ENCODE measurements at regions not wholly inside any gene's neighbourhood (a gene's known extent, or its start where the extent isn't known, plus 50 kb on each side); places are given as distances from the start of the nearest gene placed in this dataset.

DNA sequence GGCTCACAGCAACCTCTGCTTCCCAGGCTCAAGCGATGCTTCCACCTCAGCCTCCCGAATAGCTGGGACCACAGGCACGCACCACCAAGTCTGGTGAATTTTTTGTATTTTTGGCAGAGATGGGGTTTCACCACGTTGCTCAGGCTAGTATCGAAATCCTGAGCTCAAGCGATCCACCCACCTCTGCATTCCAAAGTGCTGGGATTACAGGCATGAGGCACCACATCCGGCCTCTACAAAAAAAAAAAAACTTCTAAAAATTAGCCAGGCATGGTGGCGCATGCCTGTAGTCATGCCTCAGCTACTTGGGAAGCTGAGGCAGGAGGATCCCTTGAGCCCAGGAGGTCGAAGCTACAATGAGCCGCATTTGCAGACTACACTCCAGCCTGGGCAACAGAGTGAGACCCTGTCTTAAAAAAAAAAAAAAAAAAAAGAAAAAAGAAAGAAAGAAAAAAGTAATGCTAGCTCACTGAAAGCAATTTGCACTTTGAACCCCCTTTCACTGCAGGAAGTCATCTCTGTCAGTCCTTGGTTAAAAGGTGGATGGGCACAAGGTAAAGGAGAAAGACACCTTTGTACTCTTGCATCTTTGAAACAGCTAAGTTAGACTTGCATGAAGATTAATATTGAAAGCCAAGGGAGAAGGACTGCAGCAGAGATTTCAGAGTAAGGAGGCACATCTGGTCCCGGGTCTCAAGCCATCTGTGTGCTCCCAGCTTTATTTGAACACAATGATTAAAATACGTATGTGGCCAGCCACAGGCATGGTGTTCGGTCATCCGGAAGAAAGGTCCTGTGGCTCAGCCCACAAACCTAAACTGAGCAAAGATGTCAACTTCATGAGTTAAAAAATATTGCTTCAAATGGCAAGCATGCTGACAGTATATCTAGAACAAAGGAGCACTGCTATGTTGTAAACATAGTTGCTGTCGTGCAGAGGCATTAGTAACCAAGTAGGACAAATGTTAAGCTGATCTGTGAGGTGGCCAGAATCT, 103.8 kb upstream of the HMGA2 start:
- intact Hi-C loops (cut with micrococcal nuclease; ENCODE audit: unreplicated experiment) (no loop called here), in situ Hi-C loops (cut with HindIII; ENCODE audit: low pct_unique_long_range_greater_than_20kb, low sequenced_read_pairs) (no loop called here)
- H3K27ac ChIP-seq (ENCODE audit: low read length): no peak overlapping the region
- no TSS peak for BruUV-seq (replicated peaks)
- CTCF ChIA-PET: no interaction called here
- DNase-seq (ENCODE audit: low read depth, low spot score) (no peak), ATAC-seq (no peak)
- no peaks in the 10 kb centered on the region for H3K36me3 ChIP-seq (ENCODE audit: control insufficient read depth, insufficient read depth, low read length)
- H3K4me3 ChIP-seq (ENCODE audit: low read depth in 2 of 2, low read length in 2 of 2): no peak overlapping the region
- no peaks in the 10 kb centered on the region; the same call in 1 of the 2 replicates for H3K9me3 ChIP-seq (ENCODE audit: control insufficient read depth, insufficient read depth, low read depth, low read length)
- TF ChIP-seq POLR2AphosphoS5 (IDR thresholded peaks at IDR 0.05; ENCODE audit: low read depth, low read length) (no peak), CTCF (IDR thresholded peaks at IDR 0.05) (no peak), REST (IDR thresholded peaks at IDR 0.05; ENCODE audit: insufficient read depth in 1 of 2, low read depth in 2 of 2, low read length in 1 of 2) (no peak), SIN3A (IDR thresholded peaks at IDR 0.05; ENCODE audit: borderline replicate concordance, insufficient read depth, low read depth, low read length) (no peak), TCF7L2 (IDR thresholded peaks at IDR 0.05; ENCODE audit: low read depth, low read length) (no peak)
- H3K27me3 ChIP-seq (ENCODE audit: control insufficient read depth, insufficient read depth, low read length): no peaks in the 10 kb centered on the region
- POLR2A ChIA-PET: no interaction called here
- H3K4me1 ChIP-seq (ENCODE audit: control insufficient read depth, insufficient read depth, low read length): no peaks in the 10 kb centered on the region; the same call in 1 of the 2 replicates

DNA sequence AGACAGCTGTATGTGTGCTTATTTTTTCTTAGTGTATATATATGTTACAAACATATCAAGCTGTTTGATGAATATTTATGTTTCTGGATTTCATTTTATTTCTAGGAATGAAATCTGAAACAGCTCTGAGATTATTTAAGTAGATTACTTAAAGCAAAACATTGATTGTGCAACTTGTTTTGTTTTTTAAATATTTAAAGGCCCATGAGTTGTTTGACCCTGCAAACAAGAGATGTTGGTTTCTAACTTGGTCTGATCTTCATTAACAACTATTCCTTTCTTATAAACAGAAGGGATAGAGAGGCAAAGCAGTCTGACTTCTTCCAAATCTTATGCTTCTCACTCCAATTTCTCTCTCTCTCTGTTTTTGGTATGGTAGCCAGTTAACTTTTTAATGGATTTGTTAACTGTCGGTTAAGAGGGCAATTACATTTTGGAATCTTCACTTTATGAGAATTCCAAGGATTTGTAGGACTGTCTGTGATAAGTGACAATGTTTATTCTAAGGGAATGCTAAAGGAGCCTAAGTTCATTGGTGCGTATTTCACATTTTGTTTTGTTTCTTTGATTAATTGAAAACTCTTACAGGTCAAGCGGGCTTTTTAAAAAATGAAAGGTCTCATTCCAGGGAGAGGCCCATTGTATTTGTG, 102.6 kb upstream of the HMGA2 start:
- H3K27me3 ChIP-seq (ENCODE audit: control insufficient read depth, insufficient read depth, low read length): no peaks in the 10 kb centered on the region
- no peak overlapping the region for H3K27ac ChIP-seq (ENCODE audit: low read length)
- H3K9me3 ChIP-seq (ENCODE audit: control insufficient read depth, insufficient read depth, low read depth, low read length): no peaks in the 10 kb centered on the region; the same call in 1 of the 2 replicates
- no peaks in the 10 kb centered on the region for H3K36me3 ChIP-seq (ENCODE audit: control insufficient read depth, insufficient read depth, low read length)
- H3K4me1 ChIP-seq (ENCODE audit: control insufficient read depth, insufficient read depth, low read length): no peaks in the 10 kb centered on the region; the same call in 1 of the 2 replicates
- H3K4me3 ChIP-seq (ENCODE audit: low read depth in 2 of 2, low read length in 2 of 2): no peak overlapping the region
- TF ChIP-seq TCF7L2 (IDR thresholded peaks at IDR 0.05; ENCODE audit: low read depth, low read length): no peak
- TF ChIP-seq CTCF (IDR thresholded peaks at IDR 0.05): no peak
- no peak for TF ChIP-seq SIN3A (IDR thresholded peaks at IDR 0.05; ENCODE audit: borderline replicate concordance, insufficient read depth, low read depth, low read length)
- no peak for TF ChIP-seq POLR2AphosphoS5 (IDR thresholded peaks at IDR 0.05; ENCODE audit: low read depth, low read length)
- TF ChIP-seq REST (IDR thresholded peaks at IDR 0.05; ENCODE audit: insufficient read depth in 1 of 2, low read depth in 2 of 2, low read length in 1 of 2): no peak
- DNase-seq (ENCODE audit: low read depth, low spot score): no peak
- CTCF ChIA-PET: no interaction called here
- ATAC-seq: no peak
- intact Hi-C loops (cut with micrococcal nuclease; ENCODE audit: unreplicated experiment) (no loop called here), in situ Hi-C loops (cut with HindIII; ENCODE audit: low pct_unique_long_range_greater_than_20kb, low sequenced_read_pairs) (no loop called here)
- no TSS peak for BruUV-seq (replicated peaks)
- POLR2A ChIA-PET: no interaction called here

Measured in Panc1 (cell line).